ENCODE measurements at regions not wholly inside any gene's neighbourhood (a gene's known extent, or its start where the extent isn't known, plus 50 kb on each side); places are given as distances from the start of the nearest gene placed in this dataset.

GRCh38 chr10:128221807-128222206 lies 95.6 kb upstream of the MKI67 start:
- DNase-seq (ENCODE audit: low read depth) = no peak

GRCh38 chr10:128222332-128222849 lies 96.2 kb upstream of the MKI67 start:
- DNase-seq (ENCODE audit: low read depth) = no peak

- no peak for DNase-seq (ENCODE audit: low read depth)
These were observed 104.2 kb upstream of the MKI67 start for GRCh38 chr10:128230401-128230800.

GRCh38 chr10:128233422-128233821 lies 107.2 kb upstream of the MKI67 start:
- no peak for DNase-seq (ENCODE audit: low read depth)

GRCh38 chr10:128237710-128238109 lies 111.5 kb upstream of the MKI67 start:
- no peak for DNase-seq (ENCODE audit: low read depth)

- DNase-seq (ENCODE audit: low read depth) = no peak
These were observed 114.8 kb upstream of the MKI67 start for GRCh38 chr10:128241023-128241422.

GRCh38 chr10:128242641-128243040 lies 116.4 kb upstream of the MKI67 start:
- no peak for DNase-seq (ENCODE audit: low read depth)

- DNase-seq (ENCODE audit: low read depth) = no peak
These were observed 118.8 kb upstream of the MKI67 start for GRCh38 chr10:128245026-128245425.

GRCh38 chr10:128247576-128247975 lies 121.4 kb upstream of the MKI67 start:
- DNase-seq (ENCODE audit: low read depth) = no peak

- no peak for DNase-seq (ENCODE audit: low read depth)
These were observed 128.3 kb upstream of the MKI67 start for GRCh38 chr10:128254476-128254875.

- no peak for DNase-seq (ENCODE audit: low read depth)
These were observed 131.2 kb upstream of the MKI67 start for GRCh38 chr10:128257428-128257827.

GRCh38 chr10:128258421-128258976 lies 132.3 kb upstream of the MKI67 start:
- DNase-seq (ENCODE audit: low read depth) = no peak

- no peak for DNase-seq (ENCODE audit: low read depth)
These were observed 137.9 kb upstream of the MKI67 start for GRCh38 chr10:128263891-128264688.

GRCh38 chr10:128265596-128265995 lies 139.4 kb upstream of the MKI67 start:
- DNase-seq (ENCODE audit: low read depth) = no peak

GRCh38 chr10:128267581-128267980 lies 141.4 kb upstream of the MKI67 start:
- no peak for DNase-seq (ENCODE audit: low read depth)

GRCh38 chr10:128268015-128268722 lies 141.9 kb upstream of the MKI67 start:
- DNase-seq (ENCODE audit: low read depth) = no peak

- peak; percentile 17 for DNase-seq (ENCODE audit: low read depth)
These were observed 148.7 kb upstream of the MKI67 start for GRCh38 chr10:128274938-128275337.

GRCh38 chr10:128275388-128276177 lies 149.4 kb upstream of the MKI67 start:
- DNase-seq (ENCODE audit: low read depth) = no peak

GRCh38 chr10:128277267-128277840 lies 151.1 kb upstream of the MKI67 start:
- no peak for DNase-seq (ENCODE audit: low read depth)

GRCh38 chr10:128278362-128278761 lies 152.1 kb upstream of the MKI67 start:
- no peak for DNase-seq (ENCODE audit: low read depth)

- DNase-seq (ENCODE audit: low read depth) = no peak
These were observed 154.0 kb upstream of the MKI67 start for GRCh38 chr10:128280271-128280670.

GRCh38 chr10:128281343-128281742 lies 155.1 kb upstream of the MKI67 start:
- DNase-seq (ENCODE audit: low read depth) = no peak
